ENCODE measurements at regions not wholly inside any gene's neighbourhood (a gene's known extent, or its start where the extent isn't known, plus 50 kb on each side); places are given as distances from the start of the nearest gene placed in this dataset.

DNA sequence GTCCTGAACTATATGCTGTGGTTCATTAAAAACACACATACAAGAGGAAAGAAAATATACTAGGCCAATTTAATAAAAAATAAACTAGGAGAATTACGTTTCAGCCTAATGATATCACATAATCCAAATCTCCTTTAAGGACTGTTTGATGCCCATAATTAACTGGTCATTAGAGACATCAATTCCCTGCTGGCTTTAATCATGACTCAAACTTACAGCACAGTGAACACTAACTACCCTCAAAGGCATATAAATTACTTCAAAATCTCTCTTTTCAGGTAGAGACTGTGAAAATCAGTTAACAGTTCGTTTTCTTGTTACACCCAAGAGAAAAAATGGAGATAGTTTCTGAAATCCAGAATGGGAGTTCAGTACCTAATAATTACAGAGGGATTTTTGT is 567.4 kb downstream of the CBLN2 start:
- TF ChIP-seq, protein P1, sequence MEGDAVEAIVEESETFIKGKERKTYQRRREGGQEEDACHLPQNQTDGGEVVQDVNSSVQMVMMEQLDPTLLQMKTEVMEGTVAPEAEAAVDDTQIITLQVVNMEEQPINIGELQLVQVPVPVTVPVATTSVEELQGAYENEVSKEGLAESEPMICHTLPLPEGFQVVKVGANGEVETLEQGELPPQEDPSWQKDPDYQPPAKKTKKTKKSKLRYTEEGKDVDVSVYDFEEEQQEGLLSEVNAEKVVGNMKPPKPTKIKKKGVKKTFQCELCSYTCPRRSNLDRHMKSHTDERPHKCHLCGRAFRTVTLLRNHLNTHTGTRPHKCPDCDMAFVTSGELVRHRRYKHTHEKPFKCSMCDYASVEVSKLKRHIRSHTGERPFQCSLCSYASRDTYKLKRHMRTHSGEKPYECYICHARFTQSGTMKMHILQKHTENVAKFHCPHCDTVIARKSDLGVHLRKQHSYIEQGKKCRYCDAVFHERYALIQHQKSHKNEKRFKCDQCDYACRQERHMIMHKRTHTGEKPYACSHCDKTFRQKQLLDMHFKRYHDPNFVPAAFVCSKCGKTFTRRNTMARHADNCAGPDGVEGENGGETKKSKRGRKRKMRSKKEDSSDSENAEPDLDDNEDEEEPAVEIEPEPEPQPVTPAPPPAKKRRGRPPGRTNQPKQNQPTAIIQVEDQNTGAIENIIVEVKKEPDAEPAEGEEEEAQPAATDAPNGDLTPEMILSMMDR (IDR thresholded peaks at IDR 0.05; ENCODE audit: low read depth, low read length, missing control alignments) = no peak
- no peak overlapping the region for H3K4me3 ChIP-seq (ENCODE audit: low read depth, low read length)
- DNase-seq (ENCODE audit: low read depth) = no peak

DNA sequence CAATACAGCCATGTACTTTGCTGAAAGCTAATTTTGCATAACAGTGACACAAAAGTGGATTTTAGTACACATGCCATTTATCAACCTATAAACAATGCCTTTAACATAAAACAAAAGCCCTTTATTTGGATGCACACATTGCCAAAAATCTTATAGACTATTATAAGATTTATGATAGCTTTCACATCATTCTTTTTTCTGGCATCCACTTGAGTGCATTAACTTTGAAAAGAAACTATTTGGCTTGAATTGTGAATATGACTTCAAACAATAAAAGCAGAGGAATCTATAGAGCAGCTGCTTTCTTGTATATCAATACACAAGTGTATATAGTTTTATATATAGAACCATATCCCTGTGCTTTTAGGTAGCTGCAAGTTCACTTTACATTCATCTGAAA is 577.4 kb downstream of the CBLN2 start:
- no peak overlapping the region for H3K4me3 ChIP-seq (ENCODE audit: low read depth, low read length)
- TF ChIP-seq, protein P1 (IDR thresholded peaks at IDR 0.05; ENCODE audit: low read depth, low read length, missing control alignments) = no peak
- no peak for DNase-seq (ENCODE audit: low read depth)

DNA sequence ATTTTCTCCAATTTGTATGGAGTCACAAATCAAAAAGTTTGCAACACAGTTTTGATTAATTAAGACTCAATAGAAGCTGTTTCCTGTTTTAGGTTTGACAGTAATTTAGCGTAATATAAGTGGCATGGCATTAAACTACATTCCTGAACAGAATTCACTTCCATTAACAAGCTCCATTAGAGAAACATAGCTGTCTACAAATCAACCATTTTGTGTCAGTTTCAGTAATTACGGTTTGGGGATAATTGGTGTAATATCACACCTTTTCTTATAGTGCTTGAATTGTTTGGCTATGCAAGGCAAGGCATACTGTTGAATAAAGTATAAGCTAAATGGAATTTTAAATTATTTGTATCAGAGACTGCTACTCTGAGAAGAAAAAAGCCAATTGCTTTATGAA is 585.5 kb downstream of the CBLN2 start:
- TF ChIP-seq, protein P1 (IDR thresholded peaks at IDR 0.05; ENCODE audit: low read depth, low read length, missing control alignments) = no peak
- no peak overlapping the region for H3K4me3 ChIP-seq (ENCODE audit: low read depth, low read length)
- DNase-seq (ENCODE audit: low read depth) = no peak

DNA sequence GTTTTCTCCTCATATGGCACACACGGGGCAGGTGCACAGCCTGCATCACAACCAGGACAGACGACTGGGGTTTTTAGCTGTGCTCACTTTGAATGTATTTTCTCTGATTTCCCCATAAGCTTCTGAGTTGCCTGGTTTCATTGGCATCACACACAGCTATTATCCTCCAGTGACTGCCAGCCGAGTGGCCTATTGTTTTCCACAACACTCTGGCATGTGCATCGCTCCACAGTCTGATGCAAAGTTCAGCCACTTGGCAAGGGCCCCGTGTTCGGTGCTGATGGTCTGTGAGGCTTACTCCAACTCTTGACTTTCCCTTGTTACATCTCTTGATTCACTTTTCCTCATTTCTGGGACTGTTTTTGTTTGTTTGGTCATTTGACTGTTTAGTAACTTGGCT is 593.1 kb downstream of the CBLN2 start:
- no peak overlapping the region for H3K4me3 ChIP-seq (ENCODE audit: low read depth, low read length)
- DNase-seq (ENCODE audit: low read depth) = no peak
- TF ChIP-seq, protein P1 (IDR thresholded peaks at IDR 0.05; ENCODE audit: low read depth, low read length, missing control alignments) = no peak

DNA sequence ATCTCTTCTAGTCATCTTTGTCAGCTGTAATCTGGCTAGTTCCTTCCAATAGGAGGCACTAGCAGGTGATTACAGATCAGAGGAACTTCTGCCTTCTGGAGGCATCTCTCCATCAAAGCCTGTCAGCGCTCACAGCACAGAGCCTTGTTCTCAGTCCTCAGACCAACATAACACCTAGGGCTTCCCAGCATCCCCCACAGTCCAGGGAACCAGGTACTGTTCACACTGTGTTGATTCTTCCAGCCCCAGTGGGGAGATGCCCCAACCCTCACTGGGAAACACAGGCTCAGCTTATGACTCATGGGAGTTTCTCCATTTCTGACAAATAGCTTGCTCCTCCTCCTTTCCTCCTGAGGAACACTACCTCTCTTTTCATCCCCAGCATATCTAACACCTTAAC is 601.7 kb downstream of the CBLN2 start:
- no peak overlapping the region for H3K4me3 ChIP-seq (ENCODE audit: low read depth, low read length)
- TF ChIP-seq, protein P1 (IDR thresholded peaks at IDR 0.05; ENCODE audit: low read depth, low read length, missing control alignments) = no peak
- DNase-seq (ENCODE audit: low read depth) = no peak

DNA sequence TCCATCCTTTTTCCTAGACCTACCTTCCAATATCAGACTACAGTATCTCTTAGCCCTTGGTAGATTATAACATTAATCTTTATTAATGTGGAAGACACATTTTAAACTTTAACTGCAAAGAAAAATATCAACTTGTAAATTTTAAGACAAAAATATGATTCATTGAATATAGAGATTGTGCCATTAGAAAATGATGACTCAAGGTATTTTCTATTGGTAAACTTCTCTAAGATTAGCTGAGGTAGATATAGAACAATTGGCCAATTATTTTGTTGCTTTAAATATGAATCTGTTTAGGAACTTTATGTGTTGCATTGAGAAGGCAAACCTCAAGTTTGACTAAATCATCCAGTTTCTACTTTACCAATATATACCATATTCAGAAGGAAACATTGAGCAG is 604.7 kb downstream of the CBLN2 start:
- no peak overlapping the region for H3K4me3 ChIP-seq (ENCODE audit: low read depth, low read length)
- no peak for DNase-seq (ENCODE audit: low read depth)
- TF ChIP-seq, protein P1 (IDR thresholded peaks at IDR 0.05; ENCODE audit: low read depth, low read length, missing control alignments) = no peak

DNA sequence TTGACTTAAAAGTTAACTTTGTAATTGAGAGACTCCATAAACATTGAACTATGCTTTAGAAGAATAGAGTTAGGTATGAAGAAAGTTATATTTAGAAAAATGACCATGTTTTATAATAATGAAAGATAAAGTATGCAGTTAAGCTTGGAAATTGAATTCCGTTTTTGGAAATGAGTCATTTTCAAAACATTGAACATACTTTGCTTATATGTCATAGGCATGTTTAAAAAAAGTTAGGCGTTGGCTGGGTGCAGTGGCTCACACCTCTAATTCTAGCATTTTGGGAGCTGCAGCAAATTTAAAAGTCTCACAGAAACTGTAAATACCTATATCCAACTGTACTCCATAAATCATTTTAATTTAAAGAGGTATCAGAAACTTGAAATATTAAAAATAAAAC is 607.4 kb downstream of the CBLN2 start:
- TF ChIP-seq, protein P1 (IDR thresholded peaks at IDR 0.05; ENCODE audit: low read depth, low read length, missing control alignments) = no peak
- no peak for DNase-seq (ENCODE audit: low read depth)
- no peak overlapping the region for H3K4me3 ChIP-seq (ENCODE audit: low read depth, low read length)
